ENCODE measurements at regions not wholly inside any gene's neighbourhood (a gene's known extent, or its start where the extent isn't known, plus 50 kb on each side); places are given as distances from the start of the nearest gene placed in this dataset.

DNA sequence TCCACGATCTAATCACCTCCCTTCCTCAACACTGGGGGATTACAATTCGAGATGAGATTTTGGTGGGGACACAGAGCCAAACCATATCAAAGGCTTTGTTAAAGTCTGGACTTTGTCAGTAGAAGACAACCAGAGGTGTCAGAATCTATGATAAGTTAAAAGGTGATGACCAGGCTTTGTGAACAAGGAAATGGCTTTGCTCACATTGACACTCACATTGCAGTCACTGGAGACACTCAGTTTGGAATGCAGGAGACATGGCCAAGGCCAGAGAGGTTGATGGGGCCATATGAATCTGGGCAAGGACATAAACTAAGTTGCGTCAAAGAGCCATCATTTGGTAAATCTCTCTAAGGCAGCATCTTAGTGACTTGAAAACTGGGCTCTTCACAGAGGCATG lies 678.2 kb upstream of the FSHR start:
- no peak for TF ChIP-seq POLR2A (IDR thresholded peaks at IDR 0.05; ENCODE audit: low read depth, low read length)
- no peak for DNase-seq (ENCODE audit: insufficient read length, low spot score)
- no peak for FAIRE-seq

DNA sequence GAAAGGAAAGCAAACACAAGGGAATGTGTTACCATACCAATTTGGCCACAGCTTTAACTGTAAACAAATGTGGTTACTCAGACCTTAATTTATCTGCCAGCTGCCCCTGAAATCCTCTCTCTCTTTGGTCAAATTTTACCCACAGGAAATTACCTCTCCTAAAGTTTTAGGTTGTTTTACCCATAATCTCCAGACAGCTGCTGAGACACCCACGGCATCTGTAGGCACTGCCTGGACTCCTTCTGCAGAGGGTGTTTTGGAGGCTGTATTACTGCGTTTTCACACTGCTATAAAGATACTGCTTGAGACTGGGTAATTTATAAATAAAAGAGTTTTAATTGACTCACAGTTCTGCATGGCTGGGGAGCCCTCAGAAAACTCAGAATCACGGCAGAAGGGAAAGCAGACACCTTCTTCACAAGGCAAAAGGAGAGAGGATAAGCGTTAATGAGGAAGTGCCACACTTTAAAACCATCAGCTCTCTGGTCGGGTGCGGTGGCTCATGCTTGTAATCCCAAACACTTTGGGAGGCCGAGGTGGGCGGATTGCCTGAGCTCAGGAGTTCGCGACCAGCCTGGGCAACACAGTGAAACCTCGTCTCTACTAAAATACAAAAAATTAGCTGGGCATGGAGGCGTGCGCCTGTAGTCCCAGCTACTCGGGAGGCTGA lies 677.5 kb upstream of the FSHR start:
- no peak for FAIRE-seq
- no peak for TF ChIP-seq POLR2A (IDR thresholded peaks at IDR 0.05; ENCODE audit: low read depth, low read length)
- no peak for DNase-seq (ENCODE audit: insufficient read length, low spot score)

DNA sequence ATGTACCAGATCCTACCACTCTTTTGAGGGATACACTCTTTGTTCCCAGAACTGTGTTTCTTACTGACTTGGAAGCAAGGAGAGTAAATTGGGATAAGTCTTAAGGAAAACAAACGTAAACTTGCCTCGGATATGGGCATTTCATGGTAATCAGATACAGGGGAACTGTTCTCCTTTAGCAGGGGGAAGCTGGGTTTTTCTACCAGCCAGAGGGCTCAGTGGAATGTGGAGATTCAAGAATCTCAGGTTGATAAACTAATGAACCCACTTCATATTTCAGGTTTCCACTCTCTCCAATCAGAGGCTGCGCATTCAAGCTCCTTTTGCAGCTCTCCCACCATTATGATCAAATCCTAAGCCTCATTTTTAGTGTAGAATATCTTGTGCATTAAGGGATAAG lies 676.5 kb upstream of the FSHR start:
- FAIRE-seq = no peak
- DNase-seq (ENCODE audit: insufficient read length, low spot score) = no peak
- TF ChIP-seq POLR2A (IDR thresholded peaks at IDR 0.05; ENCODE audit: low read depth, low read length) = no peak

DNA sequence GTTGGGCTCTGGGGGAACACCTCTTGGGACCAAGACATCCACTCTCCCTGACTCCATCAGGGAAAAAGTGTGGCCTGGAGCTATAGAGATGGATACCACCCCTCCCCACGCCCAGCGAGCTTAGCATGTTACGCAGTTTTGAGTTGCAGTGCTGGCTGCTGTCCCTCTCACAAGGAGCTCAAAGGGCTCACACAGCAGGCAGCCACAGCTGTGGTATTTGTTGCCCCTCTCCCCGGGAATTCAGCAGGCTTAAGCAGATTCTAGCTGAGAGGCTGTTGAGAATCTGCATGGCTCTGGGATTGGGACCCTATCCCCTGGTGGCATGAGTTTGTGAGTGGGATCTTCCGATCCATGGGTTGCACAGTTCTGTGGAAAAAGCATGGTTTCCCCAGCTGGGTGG lies 673.1 kb upstream of the FSHR start:
- no peak for DNase-seq (ENCODE audit: insufficient read length, low spot score)
- no peak for FAIRE-seq
- TF ChIP-seq POLR2A (IDR thresholded peaks at IDR 0.05; ENCODE audit: low read depth, low read length) = no peak

DNA sequence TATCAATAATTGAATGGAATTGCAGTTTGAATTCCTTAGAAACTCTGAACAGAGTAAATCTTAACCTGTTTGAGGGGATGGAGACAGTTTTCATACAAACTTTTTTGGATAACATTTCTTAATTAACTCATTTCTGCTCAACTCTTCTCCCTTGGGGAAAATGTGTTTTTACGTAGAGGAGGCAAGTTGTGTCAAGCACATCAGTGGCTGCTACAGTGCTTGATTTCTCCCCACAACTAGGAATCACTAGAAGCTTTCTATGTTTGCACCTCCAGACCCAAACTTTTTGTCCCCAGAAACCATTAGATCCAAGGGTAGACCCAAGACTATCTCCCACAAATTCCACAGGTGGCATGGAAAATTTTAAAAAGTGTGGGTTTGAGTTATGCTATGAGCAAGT lies 658.9 kb upstream of the FSHR start:
- no peak for TF ChIP-seq POLR2A (IDR thresholded peaks at IDR 0.05; ENCODE audit: low read depth, low read length)
- FAIRE-seq = no peak
- DNase-seq (ENCODE audit: insufficient read length, low spot score) = no peak

DNA sequence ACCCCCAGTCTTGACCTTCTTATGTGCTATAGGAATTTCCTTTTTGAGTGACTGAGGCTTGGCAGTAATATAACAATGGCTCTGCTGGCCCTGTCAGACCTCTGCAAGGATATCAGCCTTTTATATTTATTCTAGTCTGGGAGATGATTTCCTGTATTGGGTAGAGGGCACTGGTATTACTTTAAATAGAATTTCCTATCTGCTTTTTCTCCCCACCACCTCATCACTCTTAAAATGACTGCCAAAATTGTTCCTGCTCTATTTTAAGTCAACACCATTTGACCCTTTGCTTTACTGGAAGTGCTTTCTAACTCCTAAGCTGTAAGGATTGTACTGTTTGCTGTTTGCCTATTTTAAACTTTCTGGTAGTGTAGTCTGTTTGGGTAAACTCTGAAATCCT lies 658.4 kb upstream of the FSHR start:
- DNase-seq (ENCODE audit: insufficient read length, low spot score) = no peak
- FAIRE-seq = no peak
- TF ChIP-seq POLR2A (IDR thresholded peaks at IDR 0.05; ENCODE audit: low read depth, low read length) = no peak

DNA sequence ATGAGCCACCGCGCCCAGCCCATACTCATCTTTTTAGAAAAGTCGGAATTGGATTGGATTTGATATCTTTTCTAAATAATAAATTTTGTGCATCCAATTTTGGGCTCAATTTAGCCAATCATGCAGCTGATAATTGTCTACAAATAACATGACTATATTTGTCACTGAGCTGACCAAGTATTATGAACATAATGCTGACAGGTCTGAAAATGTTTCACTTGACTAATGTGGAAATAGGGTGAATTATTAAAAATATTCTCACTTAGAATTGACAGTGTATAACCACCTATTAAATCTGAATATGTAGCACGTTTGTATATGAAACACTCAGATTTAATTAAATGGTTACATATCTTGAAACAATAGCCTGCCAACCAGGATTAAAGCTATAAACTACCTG lies 657.2 kb upstream of the FSHR start:
- FAIRE-seq = no peak
- TF ChIP-seq POLR2A (IDR thresholded peaks at IDR 0.05; ENCODE audit: low read depth, low read length) = no peak
- DNase-seq (ENCODE audit: insufficient read length, low spot score) = no peak

DNA sequence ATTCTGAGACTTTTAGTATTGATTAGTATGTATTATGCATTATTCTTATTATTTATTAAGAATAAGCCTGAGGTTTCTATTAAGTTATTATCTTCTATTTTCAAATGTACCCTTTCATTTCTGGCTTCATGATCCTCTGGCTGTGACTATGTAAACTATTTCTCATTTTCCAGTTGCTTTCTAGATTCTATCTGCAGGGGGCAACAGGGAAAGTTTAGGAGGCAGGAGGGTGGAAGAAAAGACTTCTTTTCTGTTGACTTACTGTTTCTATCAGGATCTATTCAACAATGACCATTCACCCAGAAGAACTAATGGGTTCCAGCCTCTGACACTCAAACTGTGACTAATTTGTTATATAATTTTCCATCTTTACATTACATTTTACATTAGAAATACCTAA lies 653.4 kb upstream of the FSHR start:
- FAIRE-seq = no peak
- no peak for TF ChIP-seq POLR2A (IDR thresholded peaks at IDR 0.05; ENCODE audit: low read depth, low read length)
- no peak for DNase-seq (ENCODE audit: insufficient read length, low spot score)

DNA sequence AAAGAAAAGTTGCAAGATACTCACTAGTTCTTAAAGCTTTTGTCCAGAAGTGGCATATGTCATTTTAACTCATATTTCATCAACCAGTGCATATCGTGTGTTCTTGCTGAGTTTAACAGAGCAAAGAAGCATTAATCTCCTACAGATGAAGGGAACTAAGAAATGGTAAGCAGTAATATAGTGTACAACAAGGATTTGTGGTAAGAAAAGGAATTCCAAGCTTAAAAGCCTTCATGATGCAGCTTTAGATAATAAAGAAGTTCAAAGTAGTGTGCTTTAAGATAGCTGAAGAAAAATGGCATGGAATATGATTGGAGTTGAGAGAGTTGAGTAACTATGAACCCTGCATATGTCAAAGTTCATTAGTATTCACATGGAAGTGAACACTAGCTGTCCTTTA lies 649.8 kb upstream of the FSHR start:
- TF ChIP-seq POLR2A (IDR thresholded peaks at IDR 0.05; ENCODE audit: low read depth, low read length) = no peak
- FAIRE-seq (no peak), DNase-seq (ENCODE audit: insufficient read length, low spot score) (no peak)

DNA sequence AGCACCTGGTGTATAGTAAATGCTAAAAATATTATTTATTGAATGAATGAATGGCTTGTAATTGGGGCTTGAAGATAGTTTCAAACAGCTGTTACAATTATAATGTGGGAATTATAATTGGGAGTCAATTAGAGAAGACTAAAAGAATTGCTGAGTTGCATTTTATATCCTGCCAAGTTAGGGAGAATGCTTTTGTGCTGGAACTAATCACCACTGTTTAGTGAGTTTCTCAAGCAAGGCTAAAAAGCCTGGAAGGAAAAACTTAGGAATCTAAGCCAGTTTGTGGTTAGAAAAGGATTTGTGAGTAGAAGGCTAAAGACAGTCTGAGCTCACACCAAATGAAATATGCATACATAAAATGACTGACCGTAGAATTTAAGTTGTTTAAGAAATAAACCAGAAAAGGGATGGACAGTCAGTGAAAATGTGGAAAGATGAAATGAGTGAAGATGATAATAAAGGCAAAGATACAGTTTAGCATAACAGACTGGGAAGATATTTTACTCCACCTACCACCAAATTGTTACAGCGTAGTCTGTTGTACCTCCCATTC lies 647.7 kb upstream of the FSHR start:
- DNase-seq (ENCODE audit: insufficient read length, low spot score) (no peak), FAIRE-seq (no peak)
- no peak for TF ChIP-seq POLR2A (IDR thresholded peaks at IDR 0.05; ENCODE audit: low read depth, low read length)

DNA sequence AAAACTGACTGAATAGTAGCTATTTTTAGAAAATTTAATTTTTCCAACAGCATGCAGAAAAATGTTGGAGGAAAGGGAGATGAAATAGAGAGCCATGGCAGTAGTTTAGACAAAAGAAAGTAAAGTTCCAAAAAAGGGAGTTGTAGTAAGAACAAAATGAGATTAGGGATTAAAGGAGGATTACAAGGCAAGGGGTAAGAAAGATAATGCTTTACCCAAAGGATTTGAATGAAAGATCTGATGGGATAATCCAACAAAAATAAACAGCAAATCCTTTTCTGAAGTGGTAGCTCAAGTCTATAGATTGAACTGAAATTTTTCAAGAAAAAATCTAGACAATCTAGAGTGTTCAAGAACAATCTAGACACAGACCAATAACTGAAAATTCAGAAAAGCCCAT lies 644.3 kb upstream of the FSHR start:
- FAIRE-seq = no peak
- no peak for DNase-seq (ENCODE audit: insufficient read length, low spot score)
- no peak for TF ChIP-seq POLR2A (IDR thresholded peaks at IDR 0.05; ENCODE audit: low read depth, low read length)

DNA sequence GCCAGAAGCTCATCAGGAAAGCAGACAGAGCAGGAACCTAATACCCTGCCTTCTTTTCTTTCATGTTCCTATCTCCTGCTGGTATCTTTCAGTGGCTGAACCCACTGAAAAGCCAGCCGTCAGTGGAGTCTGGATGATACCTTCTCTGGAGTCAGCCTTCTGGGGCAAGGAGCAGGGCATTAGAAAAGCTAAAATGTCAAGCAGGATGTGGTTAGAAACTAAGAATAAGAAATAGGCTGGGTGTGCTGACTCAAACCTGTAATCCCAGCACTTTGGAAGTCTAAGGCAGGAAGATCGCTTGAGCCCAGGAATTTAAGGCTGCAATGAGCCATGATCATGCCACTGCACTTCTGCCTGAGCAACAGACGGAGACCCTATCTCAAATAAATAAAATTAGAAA lies 642.0 kb upstream of the FSHR start:
- no peak for DNase-seq (ENCODE audit: insufficient read length, low spot score)
- TF ChIP-seq POLR2A (IDR thresholded peaks at IDR 0.05; ENCODE audit: low read depth, low read length) = no peak

DNA sequence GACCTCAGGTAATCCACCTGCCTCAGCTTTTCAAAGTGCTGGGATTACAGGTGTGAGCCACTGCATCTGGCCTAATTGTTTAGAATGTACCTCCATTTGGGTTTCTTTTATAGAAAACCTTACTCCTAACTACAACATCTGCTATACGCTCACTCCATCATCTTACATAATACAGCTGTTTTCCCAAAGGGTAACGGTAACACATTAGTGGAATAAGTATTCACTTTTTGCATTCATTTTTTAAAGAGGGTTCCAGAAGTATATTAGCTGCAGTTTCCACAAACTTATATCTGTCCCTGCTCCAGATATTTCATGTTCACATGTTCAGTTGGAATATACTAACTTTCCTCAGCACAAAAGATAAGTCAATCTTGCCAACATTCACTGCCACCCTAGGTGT lies 640.1 kb upstream of the FSHR start:
- FAIRE-seq = no peak
- TF ChIP-seq POLR2A (IDR thresholded peaks at IDR 0.05; ENCODE audit: low read depth, low read length) = no peak
- no peak for DNase-seq (ENCODE audit: insufficient read length, low spot score)

More for the DNA sequence above, 642.0 kb upstream of the FSHR start:
- no peak for FAIRE-seq

DNA sequence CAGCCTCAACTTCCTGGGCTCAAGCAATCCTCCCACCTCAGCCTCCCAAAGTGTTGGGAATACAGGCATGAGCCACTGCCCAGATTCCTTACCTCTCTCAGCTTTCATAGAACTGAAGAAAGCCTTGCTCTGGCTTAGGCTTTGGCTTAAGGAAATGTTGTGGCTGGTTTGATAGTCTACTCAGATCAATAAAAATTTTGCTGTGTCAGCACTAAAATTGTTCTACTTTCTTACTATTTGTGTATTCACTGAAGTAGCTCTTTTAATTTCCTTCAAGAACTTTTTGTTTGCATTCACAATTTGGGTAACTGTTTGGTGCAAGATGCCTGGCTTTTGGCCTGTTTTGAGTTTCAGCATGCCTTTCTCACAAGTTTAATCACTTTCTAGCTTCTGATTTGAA lies 634.0 kb upstream of the FSHR start:
- FAIRE-seq (no peak), DNase-seq (ENCODE audit: insufficient read length, low spot score) (no peak)
- no peak for TF ChIP-seq POLR2A (IDR thresholded peaks at IDR 0.05; ENCODE audit: low read depth, low read length)

DNA sequence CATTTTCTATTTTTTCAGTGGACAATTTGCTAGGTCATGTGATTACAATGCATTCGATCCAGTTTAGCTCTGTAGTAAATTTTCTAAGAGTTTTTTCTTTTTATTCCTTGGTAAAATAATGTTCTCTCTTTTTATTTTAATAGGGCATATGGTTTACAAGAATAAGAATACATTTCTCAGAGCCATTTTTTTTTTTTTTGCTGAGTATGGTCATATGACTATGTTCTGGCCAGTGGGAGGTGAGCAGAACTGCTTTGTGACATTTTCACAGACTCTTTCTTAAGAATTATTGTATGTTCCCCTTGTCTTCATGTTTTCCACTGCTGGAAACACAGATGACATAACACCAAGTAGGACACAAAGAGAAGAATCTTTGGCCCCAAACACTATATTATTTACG lies 626.6 kb upstream of the FSHR start:
- FAIRE-seq (no peak), DNase-seq (ENCODE audit: insufficient read length, low spot score) (no peak)
- no peak for TF ChIP-seq POLR2A (IDR thresholded peaks at IDR 0.05; ENCODE audit: low read depth, low read length)

Measured in H54 (cell line).